Kasumi-1 (cell line): ENCODE measurements at regions not wholly inside any gene's neighbourhood (a gene's known extent, or its start where the extent isn't known, plus 50 kb on each side); places are given as distances from the start of the nearest gene placed in this dataset.
A peak's percentile ranks its signal among the peaks of the same experiment; 100 is the strongest.
"Not testable (repeated sequence)": the region's sequence is repeated elsewhere in the genome, so short reads cannot be mapped to it uniquely, and the experiment has no call there.

Experiments
- DNase-seq, 2 experiments: peaks; one replicate each; lab custom pipeline; 2025; lab: John Stamatoyannopoulos, UW

GRCh38 chr5:106574820-106575219 lies 1095.9 kb downstream of the EFNA5 start:
- DNase-seq, result no peak

GRCh38 chr5:106566031-106566430 lies 1104.7 kb downstream of the EFNA5 start:
- no peak for DNase-seq

- no peak for DNase-seq
Observed at GRCh38 chr5:106545325-106545724, 1125.4 kb downstream of the EFNA5 start.

- DNase-seq, result no peak
Observed at GRCh38 chr5:106543330-106543729, 1127.4 kb downstream of the EFNA5 start.

GRCh38 chr5:106530150-106530549 lies 1140.6 kb downstream of the EFNA5 start:
- DNase-seq, result no peak

GRCh38 chr5:106525438-106525837 lies 1145.3 kb downstream of the EFNA5 start:
- DNase-seq, result no peak

- no peak for DNase-seq
Observed at GRCh38 chr5:106523852-106524251, 1146.9 kb downstream of the EFNA5 start.

GRCh38 chr5:106522296-106522695 lies 1148.4 kb downstream of the EFNA5 start:
- no peak for DNase-seq

- DNase-seq, result no peak
Observed at GRCh38 chr5:106521701-106522100, 1149.0 kb downstream of the EFNA5 start.

GRCh38 chr5:106510321-106510720 lies 1160.4 kb downstream of the EFNA5 start:
- DNase-seq, result no peak

GRCh38 chr5:106508894-106509293 lies 1161.8 kb downstream of the EFNA5 start:
- no peak for DNase-seq

GRCh38 chr5:106493910-106494309 lies 1176.8 kb downstream of the EFNA5 start:
- no peak for DNase-seq

- DNase-seq, result no peak
Observed at GRCh38 chr5:106489004-106489403, 1181.7 kb downstream of the EFNA5 start.

- DNase-seq, result no peak
Observed at GRCh38 chr5:106488407-106488806, 1182.3 kb downstream of the EFNA5 start.

GRCh38 chr5:106481374-106481773 lies 1189.4 kb downstream of the EFNA5 start:
- DNase-seq, result peak; percentile 48 to 75

- no peak for DNase-seq
Observed at GRCh38 chr5:106476630-106477029, 1194.1 kb downstream of the EFNA5 start.

GRCh38 chr5:106474066-106474465 lies 1196.7 kb downstream of the EFNA5 start:
- no peak for DNase-seq

GRCh38 chr5:106459541-106459940 lies 1211.2 kb downstream of the EFNA5 start:
- DNase-seq, result no peak

GRCh38 chr5:106454651-106455415 lies 1215.9 kb downstream of the EFNA5 start:
- DNase-seq, result peak; percentile 44 to 66

- DNase-seq, result no peak
Observed at GRCh38 chr5:106454050-106454449, 1216.7 kb downstream of the EFNA5 start.

- no peak for DNase-seq
Observed at GRCh38 chr5:106451998-106452397, 1218.7 kb downstream of the EFNA5 start.

GRCh38 chr5:106443746-106444145 lies 1227.0 kb downstream of the EFNA5 start:
- DNase-seq, result no peak

- DNase-seq, result no peak
Observed at GRCh38 chr5:106435185-106435584, 1235.6 kb downstream of the EFNA5 start.

- DNase-seq, result not testable (repeated sequence)
Observed at GRCh38 chr5:106430733-106431132, 1240.0 kb downstream of the EFNA5 start.
